GM21360 (cell line): ENCODE measurements at regions not wholly inside any gene's neighbourhood (a gene's known extent, or its start where the extent isn't known, plus 50 kb on each side); places are given as distances from the start of the nearest gene placed in this dataset.
"Not testable (repeated sequence)": the region's sequence is repeated elsewhere in the genome, so short reads cannot be mapped to it uniquely, and the experiment has no call there.

ENCODE experiments used
- ATAC-seq: cut with Tn5 transposase; IDR thresholded peaks from one replicate; pipeline ENCODE4 v1.9.1; 2021; ENCODE audit warnings: mild to moderate bottlenecking, moderate library complexity; ENCODE audit not compliant: unreplicated experiment

DNA sequence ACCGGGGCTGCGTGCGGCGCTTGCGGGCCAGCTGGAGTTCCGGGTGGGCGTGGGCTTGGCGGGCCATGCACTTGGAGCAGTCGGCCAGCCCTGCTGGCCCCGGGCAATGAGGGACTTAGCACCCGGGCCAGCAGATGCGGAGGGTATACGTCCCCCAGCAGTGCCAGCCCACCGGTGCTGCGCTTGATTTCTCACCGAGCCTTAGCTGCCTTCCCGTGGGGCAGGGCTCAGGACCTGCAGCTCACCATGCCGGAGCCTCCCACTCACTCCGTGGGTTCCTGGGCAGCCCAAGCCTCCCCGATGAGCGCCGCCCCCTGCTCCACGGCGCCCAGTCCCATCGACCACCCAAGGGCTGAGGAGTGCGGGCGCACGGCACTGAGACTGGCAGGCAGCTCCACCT is 51.4 kb upstream of the INPP4B start:
- ATAC-seq = not testable (repeated sequence)

DNA sequence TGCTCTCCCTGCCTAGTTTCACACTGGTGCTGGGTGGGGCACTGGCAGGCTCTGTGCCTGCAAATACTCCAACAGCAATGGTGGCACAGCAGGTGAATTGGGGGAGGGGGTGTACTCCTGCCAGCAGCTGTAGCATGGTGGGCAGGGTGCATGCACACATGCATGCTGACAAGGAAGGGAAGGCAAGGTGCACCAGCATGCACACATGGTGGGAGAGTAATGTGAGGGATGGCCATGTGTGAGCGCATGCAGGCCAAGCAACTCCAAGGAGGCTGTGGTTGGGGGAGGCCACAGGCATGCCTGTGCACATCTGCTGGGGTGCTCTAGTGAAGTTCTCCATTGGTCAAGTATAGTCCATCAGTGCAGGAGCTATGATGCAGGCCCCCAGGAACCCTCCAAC is 54.5 kb upstream of the INPP4B start:
- ATAC-seq = no peak

DNA sequence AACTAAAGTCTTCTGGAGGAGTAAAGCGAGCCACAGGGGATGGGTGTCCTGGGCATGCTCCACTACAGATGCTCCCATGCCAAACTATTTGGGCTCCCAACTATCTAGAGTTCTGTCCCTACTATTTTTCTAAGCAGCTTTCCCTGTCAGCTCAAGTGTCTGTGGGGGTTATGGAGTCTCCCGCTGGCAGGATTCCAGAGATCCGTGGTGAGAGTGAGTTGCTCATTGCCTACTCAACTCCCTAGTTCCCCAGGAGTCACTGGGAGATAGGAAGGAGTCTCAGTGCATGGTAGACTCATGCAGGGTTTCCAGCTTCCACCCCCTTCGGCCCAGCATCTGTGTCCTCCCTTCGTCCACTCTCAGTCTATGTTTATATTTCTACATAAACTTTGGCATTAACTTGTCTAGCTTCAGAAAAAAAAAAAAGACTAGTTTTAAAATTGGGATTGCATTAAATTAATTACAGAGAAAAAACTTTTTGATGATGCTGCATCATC is 55.1 kb upstream of the INPP4B start:
- no peak for ATAC-seq

DNA sequence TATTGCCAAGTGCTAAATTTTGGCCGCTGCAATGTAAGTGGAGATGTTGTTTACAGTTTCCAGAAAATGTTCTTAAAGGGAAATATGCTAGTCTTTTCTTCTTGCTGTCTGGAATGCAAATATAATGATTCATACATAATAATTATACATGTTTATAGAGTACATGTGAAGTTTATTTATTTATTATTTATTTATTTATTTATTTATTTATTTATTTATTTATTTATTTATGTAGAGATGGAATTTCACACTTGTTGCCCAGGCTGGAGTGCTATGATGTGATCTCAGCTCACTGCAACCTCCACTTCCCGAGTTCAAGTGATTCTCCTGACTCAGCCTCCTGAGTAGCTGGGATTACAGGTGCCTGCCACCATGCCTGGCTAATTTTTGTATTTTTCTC is 57.5 kb upstream of the INPP4B start:
- not testable (repeated sequence) for ATAC-seq

DNA sequence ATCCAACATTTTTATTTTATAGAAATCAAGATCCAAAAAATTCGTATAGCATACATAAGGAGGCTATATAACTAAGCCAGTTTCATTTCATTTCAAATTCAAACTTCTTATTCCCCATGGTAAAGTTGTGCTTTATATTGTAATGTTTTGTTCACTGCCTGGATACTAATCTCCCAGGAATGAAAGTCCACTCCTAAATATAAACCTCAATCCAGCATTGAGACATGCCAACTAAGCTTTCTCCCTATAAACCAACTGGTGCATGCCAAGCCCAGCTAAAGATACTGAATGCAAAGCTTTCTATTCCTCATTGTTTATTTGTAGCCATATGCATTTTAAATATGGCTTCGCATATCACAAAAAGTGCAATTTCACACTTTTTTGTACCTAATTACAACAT is 63.8 kb upstream of the INPP4B start:
- no peak for ATAC-seq

DNA sequence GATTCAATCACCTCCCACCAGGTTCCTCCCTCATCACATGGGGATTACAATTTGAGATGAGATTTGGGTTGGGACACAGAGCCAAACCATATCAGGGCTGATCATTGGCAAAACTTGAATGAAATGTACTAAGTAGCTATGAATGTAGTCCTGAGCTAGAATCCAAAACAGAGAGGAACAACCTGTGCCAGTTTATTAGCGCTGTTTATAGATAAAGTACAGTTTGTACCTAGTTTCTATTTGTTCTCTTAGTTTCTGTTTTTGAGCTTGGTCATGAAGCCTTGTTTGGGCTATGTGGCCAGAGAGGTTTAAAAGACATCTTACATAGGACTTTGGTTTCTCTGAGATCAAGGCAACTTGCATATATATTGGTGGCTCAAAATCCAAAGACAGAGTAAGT is 66.9 kb upstream of the INPP4B start:
- ATAC-seq = no peak

DNA sequence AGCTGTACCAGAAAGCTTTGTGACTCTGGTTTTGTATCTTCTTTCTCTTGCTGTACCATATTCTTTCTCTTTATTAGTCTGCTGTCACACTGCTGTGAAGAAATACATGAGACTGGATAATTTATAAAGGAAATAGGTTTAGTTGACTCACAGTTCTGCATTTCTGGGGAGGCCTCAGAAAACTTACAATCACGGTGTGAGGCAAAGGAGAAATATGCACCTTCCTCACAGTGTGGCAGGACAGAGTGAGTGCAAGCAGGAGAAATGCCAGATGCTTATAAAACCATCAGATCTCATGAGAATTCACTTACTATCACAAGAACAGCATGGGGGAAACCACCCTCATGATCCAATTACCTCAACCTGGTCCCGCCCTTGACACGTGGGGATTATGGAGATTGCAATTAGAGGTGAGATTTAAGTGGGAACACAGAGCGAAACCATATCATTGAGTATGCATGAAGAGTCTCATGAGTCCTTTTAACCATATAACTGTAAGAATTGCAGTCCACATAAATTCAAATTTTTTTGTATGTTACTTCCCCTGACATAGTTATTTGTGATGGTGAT is 67.4 kb upstream of the INPP4B start:
- ATAC-seq = no peak

DNA sequence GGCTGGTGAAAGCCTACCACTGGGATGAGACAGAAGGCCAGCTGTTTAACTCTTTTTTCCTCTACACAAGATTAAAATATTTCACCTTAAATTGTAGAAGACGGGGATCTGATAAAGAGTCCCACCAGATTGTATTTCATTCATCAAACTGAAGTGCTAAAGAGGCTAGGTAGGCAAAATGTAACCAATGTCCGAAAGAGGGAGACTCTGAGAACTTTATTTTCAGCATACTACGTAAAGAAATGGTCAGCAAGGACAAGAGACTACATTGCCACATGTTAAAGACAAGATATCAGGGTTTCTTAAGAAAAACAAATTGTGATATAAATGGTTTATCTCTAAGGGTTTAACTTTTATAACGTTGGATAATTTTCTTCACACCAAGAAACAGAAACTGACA is 71.6 kb upstream of the INPP4B start:
- no peak for ATAC-seq

DNA sequence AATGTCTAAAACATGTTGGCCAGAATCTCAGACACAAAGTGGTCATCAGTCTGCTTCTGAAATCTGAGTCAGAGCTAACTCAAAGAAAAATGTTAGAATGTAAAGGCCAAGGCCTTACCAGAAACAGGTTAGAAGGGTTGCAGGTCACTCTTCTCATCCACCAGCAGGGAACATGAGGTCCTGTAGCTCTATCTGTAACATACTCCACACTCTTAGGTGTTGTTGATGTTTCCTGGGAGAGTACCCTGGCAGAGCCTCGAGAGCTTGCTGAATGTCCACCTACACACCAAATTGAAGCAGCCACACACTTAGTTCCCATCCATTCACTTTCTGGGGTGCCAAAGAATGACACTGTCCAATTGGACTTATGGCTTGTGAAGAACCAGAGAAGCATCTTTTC is 76.6 kb upstream of the INPP4B start:
- ATAC-seq = no peak

DNA sequence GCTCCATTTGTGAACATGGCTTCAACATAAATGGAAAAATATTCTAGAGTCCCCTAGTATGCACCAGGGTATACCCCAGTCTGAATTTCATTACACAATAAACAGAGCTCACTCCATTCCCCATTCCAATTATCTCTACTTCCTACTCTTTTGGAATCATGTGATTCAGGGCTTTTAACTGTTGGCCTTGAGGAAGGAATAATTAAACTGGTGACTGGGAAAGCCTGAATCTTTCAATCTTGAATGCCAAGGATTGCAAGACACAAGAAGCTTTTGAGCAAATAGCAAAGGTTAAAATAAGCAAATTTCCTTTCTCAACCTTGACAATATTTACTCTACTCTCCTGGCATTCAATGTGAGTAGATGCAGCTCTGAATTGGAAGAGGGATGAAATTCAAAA is 77.5 kb upstream of the INPP4B start:
- ATAC-seq = no peak

DNA sequence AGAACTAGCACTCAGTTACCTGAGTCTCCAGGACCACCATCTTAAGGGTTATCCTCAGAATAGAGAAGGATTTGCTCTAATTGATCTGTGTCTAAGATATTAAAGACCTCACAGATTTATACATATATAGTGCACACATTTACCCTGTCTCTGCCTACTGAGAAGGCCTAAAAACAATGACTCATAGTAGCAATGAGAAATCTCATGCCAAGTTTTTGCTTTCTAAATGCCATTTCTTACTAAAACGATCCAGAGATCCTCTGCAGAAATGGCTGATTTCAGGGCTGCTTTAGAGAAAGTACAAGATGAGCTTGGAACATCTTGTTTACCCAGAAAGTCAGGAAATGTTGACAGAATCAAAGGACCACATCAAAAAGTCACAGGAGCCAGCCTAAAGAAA is 79.1 kb upstream of the INPP4B start:
- no peak for ATAC-seq

DNA sequence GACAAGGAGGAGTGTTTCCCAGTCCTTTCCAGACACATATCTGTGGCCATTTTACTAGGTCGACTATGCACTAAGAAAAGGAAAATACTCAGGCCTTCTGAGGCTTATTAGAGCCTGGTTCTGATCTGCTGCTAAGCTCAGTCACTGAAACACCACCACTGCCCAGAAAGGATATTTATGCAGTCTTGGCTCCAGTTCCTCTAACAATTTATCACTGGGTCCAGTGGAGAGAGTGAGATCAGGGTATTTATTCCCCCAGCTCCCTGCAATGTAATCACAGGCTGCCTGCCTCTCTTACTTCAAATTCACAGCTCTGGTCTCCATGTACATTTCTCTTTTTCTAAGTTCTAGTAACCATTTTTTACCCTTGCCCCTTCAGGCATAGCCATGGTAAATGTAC is 81.6 kb upstream of the INPP4B start:
- ATAC-seq = no peak

DNA sequence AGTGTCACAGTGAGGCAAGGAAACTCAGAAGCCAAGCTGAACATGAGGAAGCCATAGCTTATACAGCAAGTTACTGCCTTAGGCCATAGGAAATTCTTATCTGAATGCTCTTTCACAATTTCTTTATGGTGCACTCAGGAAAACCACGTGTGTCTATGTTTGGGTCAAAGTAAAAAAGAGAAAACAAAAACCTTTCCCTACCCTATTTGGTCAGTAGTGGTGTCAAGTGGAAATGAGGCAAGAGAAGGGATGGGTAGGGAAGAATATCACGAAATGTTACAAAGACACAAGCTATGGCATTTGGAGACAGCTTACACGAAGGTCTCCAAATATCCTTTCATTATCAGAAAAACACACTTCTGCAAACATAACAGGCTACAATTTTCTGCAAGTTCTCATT is 83.4 kb upstream of the INPP4B start:
- ATAC-seq = no peak

DNA sequence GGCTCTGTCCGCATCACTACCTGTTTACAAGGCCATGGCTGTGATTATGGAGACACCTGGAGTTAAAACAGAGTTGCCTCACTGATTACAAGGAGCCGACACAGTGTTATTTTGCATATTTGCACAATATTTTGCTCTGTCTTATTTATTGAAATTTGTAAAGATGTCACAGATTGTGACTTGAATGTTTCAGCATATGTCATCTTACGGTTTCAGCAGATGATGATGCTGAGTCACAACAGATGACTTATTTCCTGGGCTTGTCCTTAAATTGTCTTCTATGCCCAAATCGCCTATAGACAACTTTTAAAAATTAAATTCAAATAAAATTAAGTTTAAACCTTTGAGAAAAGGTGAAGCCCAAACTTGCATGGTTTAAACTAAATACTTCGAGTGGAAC is 87.1 kb upstream of the INPP4B start:
- ATAC-seq = no peak

DNA sequence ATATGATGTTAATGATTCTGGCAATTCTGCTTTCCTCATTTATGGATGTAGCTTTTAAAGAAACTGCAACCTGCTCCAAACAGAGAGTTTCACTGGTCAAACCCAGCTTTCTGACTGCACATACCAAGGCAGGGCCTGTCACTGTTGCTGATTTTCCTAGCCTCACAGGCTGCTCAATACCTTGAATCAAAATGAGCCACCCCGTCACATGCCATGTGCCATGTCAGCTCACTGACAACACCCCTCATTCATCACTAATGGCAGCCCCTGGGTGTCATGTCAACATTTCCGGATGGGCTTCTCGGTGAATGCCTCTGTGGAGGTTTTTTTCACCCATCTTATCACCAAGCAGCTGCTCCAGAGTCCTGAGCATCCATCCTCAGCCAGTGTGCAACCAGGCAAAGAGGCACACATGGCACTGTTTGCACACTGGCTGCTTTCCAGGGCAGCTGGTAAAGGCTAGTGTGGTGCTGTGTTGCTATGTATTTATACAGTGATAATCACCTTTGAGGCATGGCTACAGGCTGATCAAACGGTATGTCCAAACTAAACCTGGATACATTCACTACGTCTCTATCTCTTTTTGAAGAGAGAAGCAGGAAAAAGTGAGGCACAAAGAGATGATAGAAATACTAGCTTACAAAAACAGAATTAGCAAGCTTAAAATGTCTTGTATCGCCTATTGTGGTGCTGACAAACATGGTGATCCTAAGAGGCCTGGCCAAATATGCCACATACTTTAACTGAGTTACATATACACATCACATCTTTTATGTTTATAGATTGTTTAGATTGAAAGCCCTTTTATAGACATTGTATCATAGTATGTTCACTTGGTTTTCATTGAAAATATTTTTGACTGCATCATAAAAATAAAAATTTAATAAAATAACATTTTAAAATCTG is 94.6 kb upstream of the INPP4B start:
- no peak for ATAC-seq

DNA sequence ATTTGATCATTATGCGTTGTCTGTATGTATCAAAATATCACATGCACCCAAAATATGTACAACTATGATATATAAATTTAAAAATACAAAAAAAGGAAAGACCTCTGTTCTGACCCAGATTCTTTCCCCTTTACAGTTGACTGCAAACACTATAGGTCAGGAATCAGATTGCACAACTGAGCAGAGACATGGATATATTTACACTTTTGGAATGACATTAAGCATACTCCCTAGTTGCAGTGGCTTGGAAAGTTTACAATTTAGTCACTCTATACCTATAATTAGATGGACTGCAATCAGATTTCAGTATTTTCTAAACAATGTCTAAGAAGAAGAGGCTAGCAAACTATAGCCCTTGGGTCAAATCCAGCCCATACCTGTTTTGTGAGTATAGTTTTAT is 98.5 kb upstream of the INPP4B start:
- ATAC-seq = no peak

DNA sequence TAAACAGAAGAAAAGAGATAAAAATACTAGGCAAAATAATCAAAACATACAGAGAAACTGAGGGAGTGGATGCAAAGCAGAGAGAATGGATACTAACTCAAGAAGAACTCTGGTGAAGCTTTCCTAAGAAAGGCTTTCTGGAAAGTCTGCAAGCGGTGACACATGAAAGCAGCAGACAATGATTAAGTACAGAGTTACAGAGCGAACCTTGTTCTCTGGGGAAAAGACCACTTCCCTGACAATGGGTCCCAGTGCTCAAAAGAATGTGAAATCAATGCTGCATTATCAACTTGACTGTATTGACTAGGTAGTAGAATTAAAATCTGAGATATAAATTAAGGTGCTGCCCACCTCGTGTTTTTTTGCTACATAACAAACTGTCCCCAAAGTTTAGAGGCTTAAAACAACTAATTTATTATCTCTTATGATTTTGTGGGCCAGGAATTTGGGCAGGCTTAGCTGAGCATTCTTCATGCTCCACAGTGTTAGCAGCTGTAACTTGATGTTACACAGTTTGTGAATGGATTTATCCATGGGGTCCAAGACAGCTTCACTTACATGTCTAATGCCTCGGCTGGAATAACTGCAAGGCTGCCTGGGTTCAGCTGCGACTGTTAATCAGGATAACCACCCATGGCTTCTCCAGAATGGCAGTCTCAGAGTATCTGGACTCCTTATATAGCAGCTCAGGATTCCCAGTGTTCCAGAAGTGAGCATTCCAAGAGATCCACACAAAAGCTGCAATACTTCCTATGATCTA is 106.9 kb upstream of the INPP4B start:
- no peak for ATAC-seq

DNA sequence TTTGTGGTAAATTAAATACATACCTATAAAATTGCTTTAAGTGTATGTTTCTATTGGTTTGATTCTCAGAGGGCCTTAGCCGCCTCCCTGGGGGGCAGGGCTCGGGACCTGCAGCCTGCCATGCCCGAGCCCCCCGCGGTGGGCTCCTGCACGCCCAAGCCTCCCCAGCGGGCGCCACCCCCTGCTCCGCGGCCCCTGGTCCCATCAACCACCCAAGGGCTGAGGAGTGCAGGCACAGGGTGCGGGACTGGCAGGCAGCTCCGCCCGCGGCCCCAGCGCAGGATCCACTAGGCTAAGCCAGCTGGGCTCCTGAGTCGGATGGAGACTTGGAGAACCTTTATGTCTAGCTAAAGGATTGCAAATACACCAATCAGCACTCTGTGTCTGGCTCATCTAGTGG is 108.3 kb upstream of the INPP4B start:
- no peak for ATAC-seq

DNA sequence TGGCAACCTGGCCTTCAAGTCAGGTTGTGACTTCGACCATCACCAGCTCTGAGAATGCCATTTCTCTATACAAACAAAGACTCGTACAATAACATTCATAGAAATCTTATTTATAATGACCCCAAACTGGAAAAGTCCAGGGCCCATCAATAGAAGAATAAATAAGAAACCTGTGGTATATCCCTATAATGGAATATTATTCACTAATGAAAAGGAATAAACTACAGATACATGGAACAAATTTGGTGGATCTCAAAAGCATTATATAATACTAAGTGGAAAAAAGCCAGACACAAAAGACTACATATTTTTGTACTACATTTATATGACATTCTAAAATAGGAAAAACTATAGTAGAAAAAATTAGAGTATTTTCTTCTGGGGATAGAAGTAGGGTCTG is 109.4 kb upstream of the INPP4B start:
- no peak for ATAC-seq

DNA sequence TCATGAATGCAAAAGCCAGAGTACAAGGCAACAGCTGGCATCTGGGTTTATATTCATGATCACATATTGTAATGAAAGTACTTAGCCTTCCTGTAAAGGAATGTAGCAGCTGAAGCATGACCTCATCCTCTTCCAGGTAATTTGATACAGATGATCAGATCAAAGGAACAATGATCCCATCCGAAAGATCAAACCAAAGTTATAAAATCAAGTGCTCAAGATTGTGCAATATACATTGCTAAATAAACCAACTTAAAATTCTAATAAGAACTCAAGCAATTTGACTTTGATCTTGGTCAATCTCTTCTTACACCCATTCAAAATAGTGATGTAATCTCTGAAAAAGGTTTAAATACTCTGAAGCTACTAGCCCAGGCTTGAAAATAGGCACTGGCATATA is 113.1 kb upstream of the INPP4B start:
- ATAC-seq = no peak

DNA sequence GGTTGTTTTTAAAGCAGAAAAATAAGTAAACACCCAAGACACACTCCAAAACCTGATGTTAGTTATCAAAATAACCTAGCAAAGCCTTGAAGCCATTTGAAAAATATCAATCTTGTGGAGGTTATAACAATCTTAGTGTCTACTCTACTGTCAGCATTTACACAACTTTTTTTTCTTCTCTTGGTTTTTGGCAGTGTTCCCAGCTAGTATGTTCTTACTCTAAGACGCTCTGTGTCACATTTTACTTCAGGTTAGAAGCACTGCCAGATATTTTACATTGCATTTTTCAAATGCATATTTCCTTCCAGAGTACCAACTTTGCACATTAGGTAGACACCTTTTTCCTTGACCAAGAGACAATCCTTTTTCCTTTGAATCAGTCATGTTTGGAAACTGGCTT is 114.0 kb upstream of the INPP4B start:
- no peak for ATAC-seq
